GM12878 (cell line): ENCODE measurements at regions not wholly inside any gene's neighbourhood (a gene's known extent, or its start where the extent isn't known, plus 50 kb on each side); places are given as distances from the start of the nearest gene placed in this dataset.

Source experiments
- BCL11A ChIP-seq: IDR thresholded peaks from 2 replicates; pipeline ENCODE4 v1.6.1; 2011; ENCODE audit warnings: low read depth, low read length
- BCLAF1 ChIP-seq: fragments of 450-650 bp; IDR thresholded peaks from 2 replicates; pipeline ENCODE4 v1.6.1; 2017; ENCODE audit warnings: antibody characterized with exemption, mild to moderate bottlenecking, moderate library complexity
- CTCF ChIP-seq, 3 experiments: IDR thresholded peaks in 2 of 3; conservative IDR thresholded peaks in 1 of 3; 2 replicates each; pipeline ENCODE4 v1.5.1; 2011; ENCODE audit warnings: low read depth in 3 of 3, low read length in 3 of 3, mild to moderate bottlenecking in 3 of 3, control low read depth in 2 of 3, moderate library complexity in 2 of 3, inconsistent platforms in 1 of 3, mixed read lengths in 1 of 3; ENCODE audit not compliant: control insufficient read depth in 2 of 3, insufficient read depth in 1 of 3; ENCODE audit errors: extremely low read depth in 1 of 3
- DPF2 ChIP-seq: fragments of 450-650 bp; IDR thresholded peaks from 2 replicates; pipeline ENCODE4 v1.6.1; 2017; ENCODE audit warnings: mild to moderate bottlenecking
- ELK1 ChIP-seq: IDR thresholded peaks from 2 replicates; pipeline ENCODE4 v1.6.1; 2012; ENCODE audit warnings: low read depth, low read length, improper control_type of control experiment
- EZH2 ChIP-seq: IDR thresholded peaks from 2 replicates; pipeline ENCODE4 v1.6.1; 2012; ENCODE audit warnings: low read depth, mild to moderate bottlenecking, control low read depth, inconsistent platforms, low read length, borderline replicate concordance; ENCODE audit not compliant: control insufficient read depth
- MAX ChIP-seq: IDR thresholded peaks from 2 replicates; pipeline ENCODE4 v1.6.1; 2012; ENCODE audit warnings: low read depth, low read length, improper control_type of control experiment
- NRF1 ChIP-seq: conservative IDR thresholded peaks from 2 replicates; pipeline ENCODE4 v1.6.1; 2011; ENCODE audit warnings: mild to moderate bottlenecking, low read depth, low read length, improper control_type of control experiment
- POLR2A ChIP-seq: IDR thresholded peaks from 2 replicates; pipeline ENCODE4 v1.6.1; 2011; ENCODE audit warnings: low read depth, mild to moderate bottlenecking, low read length
- SMARCA5 ChIP-seq: fragments of 450-650 bp; IDR thresholded peaks from 2 replicates; pipeline ENCODE4 v1.6.1; 2017; ENCODE audit warnings: mild to moderate bottlenecking
- ZNF217 ChIP-seq: fragments of 450-650 bp; IDR thresholded peaks from 2 replicates; pipeline ENCODE4 v1.6.1; 2017; ENCODE audit warnings: antibody characterized with exemption, mild to moderate bottlenecking

- TF ChIP-seq BCLAF1 (no peak), DPF2 (no peak), POLR2A (no peak), ZNF217 (no peak), CTCF (IDR thresholded peaks at IDR 0.05 in 2 of 3, conservative IDR thresholded peaks at IDR 0.05 in 1 of 3; ENCODE audit: control insufficient read depth in 2 of 3, extremely low read depth in 1 of 3, insufficient read depth in 1 of 3, low read depth in 3 of 3, low read length in 3 of 3) (no peak), EZH2 (no peak), BCL11A (no peak), SMARCA5 (no peak), MAX (no peak), ELK1 (no peak), NRF1 (no peak)
Observed at GRCh38 chr2:7607441-7608173, 690.4 kb downstream of the RNF144A start.
